Effector CD8-positive, alpha-beta T cell (primary cell): ENCODE measurements at regions not wholly inside any gene's neighbourhood (a gene's known extent, or its start where the extent isn't known, plus 50 kb on each side); places are given as distances from the start of the nearest gene placed in this dataset.

ENCODE experiments used
- DNase-seq: peaks from one replicate; lab custom pipeline; 2025; lab: John Stamatoyannopoulos, UW

DNA sequence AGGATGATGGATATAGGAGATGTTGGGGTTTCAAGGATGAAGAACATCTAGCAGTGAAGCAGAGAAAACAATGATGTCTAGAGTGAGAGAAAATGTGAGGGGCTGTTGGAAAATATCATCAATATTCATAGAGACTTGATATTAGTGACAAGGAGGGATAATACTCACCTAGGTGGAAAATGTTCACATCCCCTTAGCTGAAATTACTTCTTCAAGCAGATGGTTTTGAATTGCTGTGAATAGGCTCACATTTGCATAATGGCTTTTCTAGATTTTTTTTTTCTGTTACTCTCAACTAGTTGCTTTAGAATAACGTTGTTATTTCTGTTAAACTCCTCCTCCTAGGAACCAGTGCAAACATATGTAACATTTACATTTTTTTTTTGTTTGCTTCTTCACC lies 61.6 kb upstream of the MAP1B start:
- DNase-seq, result no peak

DNA sequence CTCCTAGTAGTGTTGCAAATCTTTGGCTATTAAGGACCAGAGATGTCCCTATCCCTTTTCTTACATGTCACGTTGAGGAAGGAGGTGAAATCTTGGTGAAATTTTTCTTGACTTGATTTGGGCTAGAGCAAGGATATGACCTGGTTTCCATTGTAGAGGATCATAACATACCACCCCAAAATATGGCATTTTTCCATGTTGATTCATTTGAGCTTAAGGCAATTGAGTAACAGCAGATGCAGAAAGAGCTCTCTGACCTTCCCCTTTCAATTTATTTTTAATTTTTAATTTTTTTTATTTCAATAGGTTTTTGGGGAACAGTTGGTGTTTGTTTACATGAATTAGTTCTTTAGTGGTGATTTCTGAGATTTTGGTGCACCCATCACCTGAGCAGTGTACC lies 61.2 kb upstream of the MAP1B start:
- DNase-seq, result no peak

GRCh38 chr5:72055636-72056035 lies 51.6 kb upstream of the MAP1B start:
- no peak for DNase-seq
